SU-DHL-6 (cell line): ENCODE measurements at regions not wholly inside any gene's neighbourhood (a gene's known extent, or its start where the extent isn't known, plus 50 kb on each side); places are given as distances from the start of the nearest gene placed in this dataset.

Experiments
- H2AFZ ChIP-seq: fragments of 200-600 bp; sonication (generic); 2 replicates; pipeline ENCODE4 v1.6.1; 2014; ENCODE audit warnings: low read depth, mild to moderate bottlenecking, moderate library complexity, mixed read lengths, antibody characterized with exemption, low read length; ENCODE audit not compliant: severe bottlenecking
- H3F3A ChIP-seq: fragments of 200-600 bp; shearing (Covaris generic); 2 replicates; pipeline ENCODE4 v1.6.0; 2016; ENCODE audit warnings: antibody characterized with exemption, mild to moderate bottlenecking; ENCODE audit not compliant: insufficient read depth
- H3K27ac ChIP-seq: fragments of 200-600 bp; sonication (generic); 2 replicates; pipeline ENCODE4 v1.5.1; 2016; ENCODE audit warnings: low read depth, mild to moderate bottlenecking, low read length, moderate library complexity, mixed read lengths
- H3K27me3 ChIP-seq: fragments of 200-600 bp; sonication (generic), shearing (Covaris generic); 2 replicates; pipeline ENCODE4 v1.6.0; 2014; ENCODE audit warnings: mild to moderate bottlenecking, low read length
- H3K36me3 ChIP-seq: fragments of 200-600 bp; sonication (generic); 2 replicates; pipeline ENCODE4 v1.6.1; 2014; ENCODE audit warnings: mild to moderate bottlenecking, low read length, mixed read lengths
- H3K4me2 ChIP-seq: fragments of 300-600, 200-600 bp; shearing (Covaris generic), sonication (generic); 2 replicates; pipeline ENCODE4 v1.6.0; 2014; ENCODE audit warnings: low read length, low read depth, mild to moderate bottlenecking; ENCODE audit not compliant: poor library complexity, severe bottlenecking
- H3K4me3 ChIP-seq: fragments of 200-600 bp; sonication (generic); 2 replicates; pipeline ENCODE4 v1.5.1; 2014; ENCODE audit warnings: antibody characterized with exemption, low read length, mild to moderate bottlenecking, mixed read lengths; ENCODE audit not compliant: insufficient read depth, poor library complexity, severe bottlenecking
- H3K79me2 ChIP-seq: fragments of 200-600 bp; sonication (generic); 2 replicates; pipeline ENCODE4 v1.6.1; 2014; ENCODE audit warnings: mild to moderate bottlenecking, low read length, moderate library complexity; ENCODE audit not compliant: insufficient read depth
- H3K9ac ChIP-seq: fragments of 200-600 bp; sonication (generic); 2 replicates; pipeline ENCODE4 v1.7.0; 2014; ENCODE audit warnings: mild to moderate bottlenecking, low read length
- H3K9me2 ChIP-seq: fragments of 200-600 bp; sonication (generic); replicated peaks from 2 replicates; pipeline ENCODE4 v1.6.1; 2014; ENCODE audit warnings: low read length; ENCODE audit not compliant: insufficient read depth
- H3K9me3 ChIP-seq: fragments of 200-600 bp; sonication (generic); 2 replicates; pipeline ENCODE4 v1.6.1; 2014; ENCODE audit warnings: low read length, mixed read lengths; ENCODE audit not compliant: insufficient read depth
- H4K20me1 ChIP-seq: fragments of 200-600 bp; sonication (generic); 2 replicates; pipeline ENCODE4 v1.6.1; 2014; ENCODE audit warnings: low read depth, mild to moderate bottlenecking, antibody characterized with exemption, low read length, moderate library complexity, mixed read lengths
- CTCF ChIP-seq: fragments of 200-600 bp; sonication (generic); IDR thresholded peaks from one replicate; pipeline ENCODE4 v1.5.1; 2017; ENCODE audit warnings: antibody characterized with exemption, mild to moderate bottlenecking, low read length, moderate library complexity; ENCODE audit not compliant: insufficient read depth, poor library complexity, severe bottlenecking
- EZH2phosphoT487 ChIP-seq: fragments of 200-600 bp; sonication (generic), shearing (Covaris generic); conservative IDR thresholded peaks from 2 replicates; pipeline ENCODE4 v1.6.1; 2018; ENCODE audit warnings: mild to moderate bottlenecking, antibody characterized with exemption, low read length, moderate library complexity, mixed read lengths

GRCh38 chr16:86355531-86355930, 154.8 kb upstream of the FOXF1 start:
- Histone ChIP-seq H3K4me3 (no peak overlapping the region), H2AFZ (no peak overlapping the region)

GRCh38 chr16:86355951-86356350, 154.4 kb upstream of the FOXF1 start:
- H3K4me3 ChIP-seq, result no peak overlapping the region
- no peak overlapping the region for H3K27ac ChIP-seq

More at GRCh38 chr16:86355531-86355930, 154.8 kb upstream of the FOXF1 start:
- no peaks in the 10 kb centered on the region for H3K9me3 ChIP-seq
- no peaks in the 10 kb centered on the region for H3K79me2 ChIP-seq
- no peaks in the 10 kb centered on the region for H3K27me3 ChIP-seq
- no peak overlapping the region for H3K9ac ChIP-seq
- H3K9me2 ChIP-seq, result no peaks in the 10 kb centered on the region
- no peak overlapping the region for H3K27ac ChIP-seq
- TF ChIP-seq EZH2phosphoT487 (no peak), CTCF (no peak)
- no peaks in the 10 kb centered on the region for H3K36me3 ChIP-seq
- no peaks in the 10 kb centered on the region for H3F3A ChIP-seq
- H3K4me2 ChIP-seq, result no peak overlapping the region
- H4K20me1 ChIP-seq, result no peaks in the 10 kb centered on the region

GRCh38 chr16:86356804-86357203, 153.5 kb upstream of the FOXF1 start:
- Histone ChIP-seq H3K9me3 (no peaks in the 10 kb centered on the region), H3F3A (no peaks in the 10 kb centered on the region), H2AFZ (no peak overlapping the region), H3K27ac (no peak overlapping the region), H3K36me3 (no peaks in the 10 kb centered on the region), H3K9me2 (no peaks in the 10 kb centered on the region), H4K20me1 (no peaks in the 10 kb centered on the region), H3K4me3 (no peak overlapping the region), H3K4me2 (no peak overlapping the region), H3K79me2 (no peaks in the 10 kb centered on the region), H3K9ac (no peak overlapping the region), H3K27me3 (no peaks in the 10 kb centered on the region)
- TF ChIP-seq EZH2phosphoT487 (no peak), CTCF (no peak)

More at GRCh38 chr16:86355951-86356350, 154.4 kb upstream of the FOXF1 start:
- no peaks in the 10 kb centered on the region for H3K79me2 ChIP-seq
- H3K9ac ChIP-seq, result no peak overlapping the region
- no peaks in the 10 kb centered on the region for H3K27me3 ChIP-seq
- TF ChIP-seq EZH2phosphoT487, result no peak
- no peak for TF ChIP-seq CTCF
- H3K4me2 ChIP-seq, result no peak overlapping the region
- no peaks in the 10 kb centered on the region for H4K20me1 ChIP-seq
- no peaks in the 10 kb centered on the region for H3K9me3 ChIP-seq
- H3K9me2 ChIP-seq, result no peaks in the 10 kb centered on the region
- H3K36me3 ChIP-seq, result no peaks in the 10 kb centered on the region
- H2AFZ ChIP-seq, result no peak overlapping the region
- H3F3A ChIP-seq, result no peaks in the 10 kb centered on the region
